HG03135 (cell line): ENCODE measurements at regions not wholly inside any gene's neighbourhood (a gene's known extent, or its start where the extent isn't known, plus 50 kb on each side); places are given as distances from the start of the nearest gene placed in this dataset.
"Not testable (repeated sequence)": the region's sequence is repeated elsewhere in the genome, so short reads cannot be mapped to it uniquely, and the experiment has no call there.

Experiments
- ATAC-seq: cut with Tn5 transposase; IDR thresholded peaks from one replicate; pipeline ENCODE4 v1.9.1; 2021; ENCODE audit warnings: mild to moderate bottlenecking, moderate library complexity; ENCODE audit not compliant: unreplicated experiment

GRCh38 chr2:14967729-14968128 is 335.2 kb downstream of the LRATD1 start:
- no peak for ATAC-seq

GRCh38 chr2:14975381-14975780 is 342.9 kb downstream of the LRATD1 start:
- ATAC-seq = no peak

GRCh38 chr2:14977021-14977420 is 344.5 kb downstream of the LRATD1 start:
- no peak for ATAC-seq

GRCh38 chr2:14978845-14979244 is 346.3 kb downstream of the LRATD1 start:
- no peak for ATAC-seq

GRCh38 chr2:14982790-14983189 is 350.3 kb downstream of the LRATD1 start:
- no peak for ATAC-seq

DNA sequence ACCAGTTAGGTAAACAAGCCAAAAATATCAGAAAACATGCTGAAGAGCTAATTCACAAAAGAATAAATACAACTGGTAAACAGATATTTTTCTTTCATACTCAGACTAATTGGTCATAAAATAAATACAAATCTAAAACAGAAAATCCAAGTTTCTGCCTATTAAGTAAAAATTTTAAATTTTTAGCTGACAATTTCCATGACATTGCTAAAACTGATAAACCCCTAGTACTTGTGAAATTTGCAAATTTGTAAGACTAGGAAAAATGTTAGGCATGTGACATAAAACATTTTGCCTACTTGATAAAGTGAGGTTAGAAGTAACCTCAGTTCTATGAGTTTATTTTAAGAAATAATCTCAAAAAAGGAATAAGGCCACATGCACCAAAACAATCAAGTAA is 356.1 kb downstream of the LRATD1 start:
- ATAC-seq = no peak

DNA sequence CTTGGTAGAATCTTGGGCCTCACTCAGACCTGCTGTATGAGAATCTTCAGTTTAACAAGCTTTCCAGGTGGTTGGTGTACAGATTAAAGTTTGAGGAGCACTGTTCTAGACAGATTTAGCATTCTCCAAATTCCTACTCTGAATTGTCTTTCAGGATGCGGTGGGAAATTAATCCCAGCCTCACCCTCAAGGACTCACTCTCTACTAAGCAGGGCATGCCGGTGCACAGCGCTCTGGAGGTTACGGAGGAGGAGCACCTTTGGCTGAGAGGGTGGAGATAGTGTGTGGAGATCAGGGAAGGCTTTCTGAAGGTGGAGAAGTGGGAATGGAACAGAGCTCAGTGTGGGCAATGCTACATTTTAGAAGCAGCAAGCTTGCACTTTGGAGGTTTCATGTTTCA is 359.2 kb downstream of the LRATD1 start:
- ATAC-seq = no peak

GRCh38 chr2:14994721-14995120 is 362.2 kb downstream of the LRATD1 start:
- ATAC-seq = no peak

DNA sequence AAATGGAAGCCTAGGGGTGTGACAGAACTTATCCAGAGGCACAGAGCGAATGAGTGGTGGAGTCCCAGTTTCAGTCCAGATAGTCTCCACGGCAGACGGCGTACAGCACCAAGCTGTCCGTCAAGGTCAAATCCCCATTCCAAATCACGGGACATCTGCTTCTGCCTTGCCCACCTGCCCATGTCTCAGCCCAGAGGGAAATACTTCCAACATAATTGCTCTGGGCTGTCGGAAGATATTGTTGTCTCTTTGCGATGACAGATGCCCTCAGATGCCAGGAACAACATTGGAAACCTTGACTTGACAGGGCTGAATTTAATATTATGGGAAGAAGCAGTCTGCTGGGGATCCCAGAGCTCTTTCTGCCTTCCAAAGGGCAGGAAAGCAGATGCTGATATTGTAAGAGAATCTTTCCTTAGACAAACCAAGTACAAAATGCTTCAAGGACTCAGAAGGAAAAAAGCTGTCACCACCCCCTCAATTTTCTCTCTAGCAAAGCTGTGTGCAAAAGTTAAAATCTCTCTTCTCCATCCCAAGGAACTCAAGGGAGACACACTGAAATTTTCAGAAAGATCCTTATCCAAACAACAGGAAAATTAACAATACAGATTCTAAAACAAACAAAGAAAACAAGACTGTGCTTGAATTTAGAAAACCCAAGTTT is 364.0 kb downstream of the LRATD1 start:
- ATAC-seq = no peak

- ATAC-seq = no peak
Observed at GRCh38 chr2:14998546-14998945, 366.0 kb downstream of the LRATD1 start.

GRCh38 chr2:14999114-14999661 is 366.7 kb downstream of the LRATD1 start:
- no peak for ATAC-seq

GRCh38 chr2:15002519-15002918 is 370.0 kb downstream of the LRATD1 start:
- ATAC-seq = not testable (repeated sequence)

DNA sequence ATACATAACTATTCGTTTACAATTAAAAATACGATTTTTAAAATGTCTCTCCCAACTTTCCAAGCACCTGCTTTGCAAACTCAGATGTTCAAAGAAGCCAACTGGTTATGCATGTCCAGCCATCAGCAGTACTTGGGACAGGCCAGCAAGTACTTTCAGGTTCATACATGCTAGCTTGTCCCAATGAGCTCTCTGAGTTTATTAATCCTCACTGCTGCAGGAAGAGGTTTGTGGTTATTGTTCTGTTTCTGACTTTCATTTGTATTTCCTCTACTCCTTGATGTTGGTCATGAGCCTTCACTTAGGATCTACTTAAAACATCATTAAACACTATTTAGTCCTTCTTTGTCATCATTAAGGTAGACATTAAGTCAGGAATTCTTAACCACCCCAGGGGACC is 374.1 kb downstream of the LRATD1 start:
- ATAC-seq = no peak

DNA sequence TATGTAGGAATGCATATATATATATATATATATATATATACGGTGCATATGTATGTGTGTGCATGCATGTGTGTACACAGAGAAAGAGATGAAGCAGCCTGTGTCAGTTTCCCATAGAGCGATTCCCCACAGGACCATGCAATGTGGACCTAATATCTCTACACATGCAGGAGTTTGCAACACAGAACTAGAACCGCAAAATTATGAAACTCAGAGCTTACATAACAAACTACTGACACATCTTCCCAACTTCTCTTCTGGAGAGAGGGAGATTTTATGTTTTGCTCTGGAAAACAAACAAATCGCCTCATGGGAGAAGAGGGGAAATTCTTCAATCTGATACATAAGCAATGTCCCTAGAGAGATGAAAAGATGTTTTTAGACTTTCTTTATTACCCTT is 377.2 kb downstream of the LRATD1 start:
- no peak for ATAC-seq

DNA sequence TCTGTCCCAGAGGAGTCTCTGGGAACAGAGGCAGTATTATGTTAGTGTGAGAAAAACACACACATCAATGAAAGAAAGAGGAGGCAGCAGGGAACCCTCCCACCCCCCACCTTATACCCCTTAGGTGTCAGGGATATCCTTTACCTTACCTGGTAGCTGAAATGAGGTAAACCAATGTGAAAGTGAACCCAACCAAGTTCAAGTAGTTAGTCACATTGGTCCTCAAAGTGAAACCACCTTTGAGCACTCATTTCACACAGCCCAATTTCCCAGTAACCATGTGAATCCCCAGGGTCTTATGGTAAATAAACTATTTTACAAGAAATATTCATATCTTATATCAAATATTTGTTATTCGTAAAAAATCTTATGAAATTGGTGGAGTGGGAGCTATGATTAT is 377.8 kb downstream of the LRATD1 start:
- peak; percentile 73 for ATAC-seq

GRCh38 chr2:15018814-15019213 is 386.3 kb downstream of the LRATD1 start:
- ATAC-seq = no peak

DNA sequence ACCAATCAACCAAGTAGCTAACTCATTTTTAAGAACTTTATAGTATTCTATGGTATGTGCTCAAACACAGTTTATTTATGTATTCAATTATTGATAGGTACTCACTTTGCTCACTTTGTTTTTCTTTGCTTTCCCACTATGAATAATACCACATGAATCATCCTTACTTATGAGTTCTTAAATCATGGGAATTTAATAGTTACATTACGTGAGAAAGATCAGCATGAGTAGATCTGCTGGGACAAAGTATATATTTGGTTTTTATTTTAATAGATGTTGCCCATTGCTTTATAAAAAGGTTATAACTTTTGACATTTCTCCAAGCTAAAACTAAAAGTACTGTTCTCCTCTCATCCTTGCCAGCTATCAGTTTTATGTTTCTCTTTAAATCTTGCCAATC is 390.7 kb downstream of the LRATD1 start:
- ATAC-seq = no peak

DNA sequence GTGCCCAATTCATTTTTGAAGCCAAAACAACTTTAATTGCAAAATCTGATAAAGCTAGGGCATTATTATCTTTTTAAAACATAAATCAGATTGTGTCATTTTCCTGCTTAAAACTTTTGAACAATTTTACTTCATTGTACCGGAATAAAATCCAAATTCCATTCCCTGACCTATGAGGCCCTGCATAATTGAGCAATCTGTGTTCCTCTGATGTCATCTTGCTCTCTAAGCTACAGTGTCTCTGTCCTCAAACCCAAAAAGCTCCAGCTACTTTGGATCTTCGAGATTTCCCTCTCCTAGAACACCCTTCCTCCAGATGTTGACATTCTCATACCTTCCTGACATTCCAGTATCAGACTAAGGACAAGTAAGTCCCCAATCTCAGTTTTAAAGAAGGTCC is 395.9 kb downstream of the LRATD1 start:
- no peak for ATAC-seq

- peak; percentile 95 for ATAC-seq
Observed at GRCh38 chr2:15031745-15032240, 399.3 kb downstream of the LRATD1 start.

DNA sequence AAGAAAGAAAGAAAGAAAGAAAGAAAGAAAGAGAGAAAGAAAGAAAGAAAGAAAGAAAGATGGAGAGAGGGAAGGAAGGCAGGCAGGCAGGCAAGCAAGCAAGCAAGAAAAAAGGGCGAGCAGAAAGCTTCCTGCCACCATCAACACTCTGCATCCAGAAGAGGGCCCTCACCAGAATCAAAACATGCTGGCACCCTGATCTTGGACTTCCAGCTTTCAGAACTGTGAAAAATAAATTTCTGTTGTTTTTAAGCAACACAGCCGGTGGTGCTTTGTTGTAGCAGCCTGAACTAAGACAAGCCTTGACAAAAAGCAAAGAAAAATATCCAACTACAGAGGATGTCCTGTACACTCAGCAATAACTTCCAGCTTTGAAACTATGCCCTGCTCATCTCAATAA is 401.7 kb downstream of the LRATD1 start:
- no peak for ATAC-seq

DNA sequence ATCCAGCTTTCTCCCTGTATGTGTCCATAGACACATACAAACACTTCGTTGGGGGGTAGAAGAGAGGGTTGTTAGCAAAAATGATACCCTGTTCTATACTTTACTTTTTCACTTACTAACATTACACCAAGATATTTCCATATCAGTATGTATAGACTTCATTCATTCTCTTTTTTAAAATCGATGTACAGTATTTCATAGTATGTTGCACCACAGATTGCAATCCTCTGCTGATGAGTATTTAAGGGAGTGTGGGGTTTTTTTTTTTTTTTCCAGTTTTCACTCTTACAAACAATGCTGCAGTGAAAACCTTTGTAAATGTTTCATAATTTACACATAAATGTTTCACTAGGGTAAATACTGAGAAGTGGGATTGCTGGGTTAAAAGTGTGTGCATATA is 402.3 kb downstream of the LRATD1 start:
- no peak for ATAC-seq

DNA sequence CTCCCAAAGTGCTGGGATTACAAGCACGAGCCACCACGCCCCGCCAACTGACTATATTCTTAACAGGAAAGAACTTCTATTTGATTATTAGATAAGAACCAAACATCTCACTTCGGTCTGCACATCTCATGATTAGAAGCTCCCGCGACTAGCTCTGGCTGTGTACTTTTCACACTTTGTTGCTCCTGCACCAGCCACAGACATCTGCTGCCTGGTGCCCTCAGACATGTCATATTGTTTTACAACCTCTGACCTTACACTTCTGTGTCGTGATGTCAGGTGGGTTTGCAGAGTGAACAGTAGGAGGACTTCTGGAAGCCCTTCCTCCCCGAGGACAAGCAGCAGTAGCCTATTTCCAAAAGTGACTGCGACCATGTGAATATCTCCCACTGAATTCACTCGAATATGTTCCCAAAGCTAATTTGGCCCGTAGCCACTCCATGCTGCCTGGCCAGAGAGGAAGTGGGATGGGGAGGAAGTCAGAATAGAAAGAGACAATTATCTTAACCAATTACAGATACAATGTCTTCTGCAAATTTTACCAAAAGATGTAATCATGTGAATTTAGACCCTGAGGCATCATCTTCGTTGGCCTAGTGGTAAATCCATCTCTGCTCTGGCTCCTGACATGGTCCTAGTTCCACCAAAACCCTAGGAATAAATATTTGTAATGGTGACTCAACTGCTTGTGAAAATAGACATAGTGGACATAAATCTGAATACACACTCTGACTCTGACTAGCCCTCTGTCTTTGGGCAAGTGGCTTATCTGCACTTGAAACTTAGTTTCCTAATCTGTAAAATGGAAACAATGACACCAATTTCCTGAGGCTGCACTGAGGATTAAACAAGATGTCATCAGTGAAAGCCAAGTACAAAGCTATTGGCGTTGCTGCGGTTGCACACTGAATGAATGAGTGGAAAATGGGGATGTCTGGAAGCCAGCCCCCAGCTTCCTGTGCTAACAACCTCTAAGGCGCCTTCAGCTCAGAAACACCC is 406.1 kb downstream of the LRATD1 start:
- ATAC-seq = no peak
